DND-41 (cell line): ENCODE measurements at regions not wholly inside any gene's neighbourhood (a gene's known extent, or its start where the extent isn't known, plus 50 kb on each side); places are given as distances from the start of the nearest gene placed in this dataset.

Source experiments
- ATAC-seq: fragments of 200-7000 bp; cut with Tn5 transposase; 3 replicates; pipeline ENCODE4 v1.9.1; 2021; ENCODE audit warnings: low read depth; ENCODE audit not compliant: insufficient read depth
- DNase-seq: peaks from one replicate; pipeline ENCODE4 v3.0.0-alpha.2; 2020
- H2AFZ ChIP-seq: 2 replicates; pipeline ENCODE4 v1.6.0; 2012; ENCODE audit warnings: low read depth, low read length
- H3K27ac ChIP-seq: 2 replicates; pipeline ENCODE4 v1.5.1; 2012; ENCODE audit warnings: low read length, inconsistent platforms
- H3K27me3 ChIP-seq: fragments of 200-600 bp; sonication (generic); 2 replicates; pipeline ENCODE4 v1.6.0; 2012; ENCODE audit warnings: low read length, mild to moderate bottlenecking, inconsistent platforms; ENCODE audit not compliant: insufficient read depth, poor library complexity
- H3K36me3 ChIP-seq: 2 replicates; pipeline ENCODE4 v1.5.1; 2012; ENCODE audit warnings: low read length, inconsistent platforms; ENCODE audit not compliant: insufficient read depth
- H3K4me1 ChIP-seq: 2 replicates; pipeline ENCODE4 v1.5.1; 2012; ENCODE audit warnings: mild to moderate bottlenecking, low read length; ENCODE audit not compliant: insufficient read depth
- H3K4me2 ChIP-seq: 2 replicates; pipeline ENCODE4 v1.6.0; 2012; ENCODE audit warnings: mild to moderate bottlenecking, moderate library complexity, low read length, inconsistent platforms; ENCODE audit not compliant: insufficient read depth
- H3K4me3 ChIP-seq, 2 experiments: fragments of 200-600 bp in 1 of 2; shearing (Covaris generic) in 1 of 2; 2 replicates each; pipeline ENCODE4 v1.5.1; 2012 to 2016; ENCODE audit warnings: inconsistent platforms in 2 of 2, low read length in 2 of 2, mild to moderate bottlenecking in 2 of 2, low read depth in 1 of 2, moderate library complexity in 1 of 2
- H3K79me2 ChIP-seq: 2 replicates; pipeline ENCODE4 v1.6.0; 2012; ENCODE audit warnings: low read length, inconsistent platforms; ENCODE audit not compliant: insufficient read depth
- H3K9ac ChIP-seq: 2 replicates; pipeline ENCODE4 v1.6.0; 2012; ENCODE audit warnings: low read depth, mild to moderate bottlenecking, inconsistent platforms, low read length, moderate library complexity
- H3K9me3 ChIP-seq: 2 replicates; pipeline ENCODE4 v1.5.1; 2012; ENCODE audit warnings: low read length, moderate library complexity, mild to moderate bottlenecking, inconsistent platforms; ENCODE audit not compliant: insufficient read depth, severe bottlenecking
- H4K20me1 ChIP-seq: 2 replicates; pipeline ENCODE4 v1.6.0; 2012; ENCODE audit warnings: low read length; ENCODE audit not compliant: insufficient read depth
- EZH2 ChIP-seq: IDR thresholded peaks from 3 replicates; pipeline ENCODE4 v1.6.1; 2012; ENCODE audit warnings: borderline replicate concordance, low read depth, mild to moderate bottlenecking, moderate library complexity, low read length, inconsistent platforms; ENCODE audit not compliant: severe bottlenecking
- TF ChIP-seq, protein P1 (sequence below): IDR thresholded peaks from 2 replicates; pipeline ENCODE4 v1.5.1; 2012; ENCODE audit warnings: borderline replicate concordance, low read length, moderate library complexity, mild to moderate bottlenecking; ENCODE audit not compliant: poor library complexity, severe bottlenecking; ENCODE audit errors: extremely low read depth

DNA sequence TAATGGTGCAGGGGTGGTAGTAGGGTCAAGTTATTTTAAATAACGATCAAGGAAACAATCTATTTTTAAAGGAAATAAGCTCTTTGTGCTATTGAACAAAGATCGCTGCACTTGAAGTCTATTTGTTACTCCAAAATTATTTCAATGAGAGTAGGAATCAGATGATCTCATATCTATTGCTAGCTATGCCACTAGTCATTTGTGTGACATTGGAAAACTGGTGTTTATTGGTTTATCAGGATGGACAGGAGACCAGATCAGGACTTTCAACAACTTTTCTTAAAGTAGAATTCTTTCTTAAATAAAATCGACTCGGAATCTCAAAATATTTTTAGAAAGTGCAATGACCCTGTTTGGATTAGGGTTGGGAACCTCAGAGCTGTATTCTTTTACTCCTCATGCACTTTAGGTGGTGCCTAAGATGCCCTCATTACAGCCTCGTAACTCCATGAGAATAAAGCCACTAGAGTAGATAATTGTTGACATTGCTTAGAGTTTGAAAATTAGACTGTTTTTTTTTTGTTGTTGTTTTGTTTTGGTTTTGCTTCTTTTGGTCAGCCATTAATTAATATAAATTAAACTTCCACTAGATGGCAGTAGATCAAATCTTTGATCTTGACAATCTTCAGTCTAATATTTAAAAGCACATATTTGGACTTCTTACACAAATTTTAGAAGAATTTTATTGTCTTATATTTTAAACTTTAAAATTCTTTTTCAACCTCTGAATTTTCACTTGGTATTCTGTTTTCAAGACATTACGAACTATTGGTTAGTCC is 352.4 kb downstream of the USP25 start:
- Histone ChIP-seq H3K36me3 (no peaks in the 10 kb centered on the region), H3K4me1 (no peaks in the 10 kb centered on the region), H3K4me2 (peak overlapping the region; percentile 36; the same call in 1 of the 2 replicates), H3K79me2 (no peaks in the 10 kb centered on the region), H3K4me3 (no peak overlapping the region), H4K20me1 (no peaks in the 10 kb centered on the region), H3K9ac (no peak overlapping the region), H3K9me3 (no peaks in the 10 kb centered on the region), H3K27me3 (no peaks in the 10 kb centered on the region), H3K27ac (no peak overlapping the region), H2AFZ (peak overlapping the region; percentile 12; the same call in 1 of the 2 replicates)
- ATAC-seq (no peak), DNase-seq (no peak)
- no peak for TF ChIP-seq EZH2
- TF ChIP-seq, protein P1, sequence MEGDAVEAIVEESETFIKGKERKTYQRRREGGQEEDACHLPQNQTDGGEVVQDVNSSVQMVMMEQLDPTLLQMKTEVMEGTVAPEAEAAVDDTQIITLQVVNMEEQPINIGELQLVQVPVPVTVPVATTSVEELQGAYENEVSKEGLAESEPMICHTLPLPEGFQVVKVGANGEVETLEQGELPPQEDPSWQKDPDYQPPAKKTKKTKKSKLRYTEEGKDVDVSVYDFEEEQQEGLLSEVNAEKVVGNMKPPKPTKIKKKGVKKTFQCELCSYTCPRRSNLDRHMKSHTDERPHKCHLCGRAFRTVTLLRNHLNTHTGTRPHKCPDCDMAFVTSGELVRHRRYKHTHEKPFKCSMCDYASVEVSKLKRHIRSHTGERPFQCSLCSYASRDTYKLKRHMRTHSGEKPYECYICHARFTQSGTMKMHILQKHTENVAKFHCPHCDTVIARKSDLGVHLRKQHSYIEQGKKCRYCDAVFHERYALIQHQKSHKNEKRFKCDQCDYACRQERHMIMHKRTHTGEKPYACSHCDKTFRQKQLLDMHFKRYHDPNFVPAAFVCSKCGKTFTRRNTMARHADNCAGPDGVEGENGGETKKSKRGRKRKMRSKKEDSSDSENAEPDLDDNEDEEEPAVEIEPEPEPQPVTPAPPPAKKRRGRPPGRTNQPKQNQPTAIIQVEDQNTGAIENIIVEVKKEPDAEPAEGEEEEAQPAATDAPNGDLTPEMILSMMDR: peak; percentile 51

DNA sequence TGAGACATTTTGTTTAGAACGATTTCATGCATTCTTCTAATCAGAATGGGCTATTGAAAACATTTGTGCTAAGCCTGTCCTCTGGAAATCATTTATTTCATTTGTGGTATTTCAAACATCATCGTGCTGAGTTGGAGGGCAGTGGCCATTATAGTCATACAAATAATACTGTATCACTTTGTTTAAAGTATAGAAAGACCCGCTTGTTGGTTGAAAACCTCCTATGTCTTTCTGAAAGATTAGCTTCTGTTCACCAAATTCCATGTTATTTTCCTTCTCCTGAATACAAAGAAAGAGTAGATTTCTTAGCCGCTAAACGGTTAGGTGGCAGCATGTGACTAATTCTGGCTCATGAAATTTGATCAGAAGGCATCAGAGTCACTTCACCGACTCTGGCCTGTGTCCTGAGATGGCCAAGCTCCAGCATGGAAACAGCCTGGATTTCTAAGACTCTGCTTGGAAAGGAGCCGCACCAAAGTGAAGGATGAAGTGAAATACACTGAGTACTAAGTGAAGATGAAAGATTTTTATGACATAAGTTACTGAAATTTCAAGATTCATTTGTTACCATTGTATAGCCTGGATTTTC is 355.1 kb downstream of the USP25 start:
- no peaks in the 10 kb centered on the region for H3K79me2 ChIP-seq
- no peaks in the 10 kb centered on the region for H3K9me3 ChIP-seq
- no peak overlapping the region for H3K9ac ChIP-seq
- no peaks in the 10 kb centered on the region for H3K27me3 ChIP-seq
- no peak overlapping the region for H2AFZ ChIP-seq
- DNase-seq (no peak), ATAC-seq (no peak)
- no peak overlapping the region for H3K27ac ChIP-seq
- H4K20me1 ChIP-seq: no peaks in the 10 kb centered on the region
- no peak overlapping the region for H3K4me2 ChIP-seq
- H3K4me3 ChIP-seq: no peak overlapping the region
- no peak for TF ChIP-seq EZH2
- TF ChIP-seq, protein P1: no peak
- H3K36me3 ChIP-seq: no peaks in the 10 kb centered on the region
- H3K4me1 ChIP-seq: no peaks in the 10 kb centered on the region

DNA sequence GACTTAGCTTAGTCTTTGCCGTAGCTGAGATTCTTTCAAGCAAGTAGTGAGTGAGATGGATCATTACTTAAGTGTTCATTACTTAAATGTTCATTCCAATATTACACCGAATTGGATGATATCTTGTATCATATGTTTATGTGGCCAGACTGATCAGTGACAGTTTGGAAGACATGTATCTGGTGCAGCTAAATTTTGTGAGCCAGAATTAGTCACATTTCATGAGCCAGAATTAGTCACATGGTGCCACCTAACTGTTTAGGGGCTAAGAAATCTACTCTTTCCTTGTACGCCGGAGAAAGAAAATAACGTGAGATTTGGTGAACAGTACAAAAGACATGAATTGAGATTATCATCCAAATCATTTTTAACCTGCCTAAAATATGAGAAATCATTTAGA is 355.6 kb downstream of the USP25 start:
- no peak for ATAC-seq
- no peak for DNase-seq
- Histone ChIP-seq H3K27ac (no peak overlapping the region), H3K79me2 (no peaks in the 10 kb centered on the region), H3K27me3 (no peaks in the 10 kb centered on the region), H3K36me3 (no peaks in the 10 kb centered on the region), H3K9me3 (no peaks in the 10 kb centered on the region), H4K20me1 (no peaks in the 10 kb centered on the region), H3K4me2 (no peak overlapping the region), H3K9ac (no peak overlapping the region), H3K4me1 (no peaks in the 10 kb centered on the region), H3K4me3 (no peak overlapping the region), H2AFZ (no peak overlapping the region)
- TF ChIP-seq, protein P1: no peak
- TF ChIP-seq EZH2: no peak
